ENCODE measurements at regions not wholly inside any gene's neighbourhood (a gene's known extent, or its start where the extent isn't known, plus 50 kb on each side); places are given as distances from the start of the nearest gene placed in this dataset.

DNA sequence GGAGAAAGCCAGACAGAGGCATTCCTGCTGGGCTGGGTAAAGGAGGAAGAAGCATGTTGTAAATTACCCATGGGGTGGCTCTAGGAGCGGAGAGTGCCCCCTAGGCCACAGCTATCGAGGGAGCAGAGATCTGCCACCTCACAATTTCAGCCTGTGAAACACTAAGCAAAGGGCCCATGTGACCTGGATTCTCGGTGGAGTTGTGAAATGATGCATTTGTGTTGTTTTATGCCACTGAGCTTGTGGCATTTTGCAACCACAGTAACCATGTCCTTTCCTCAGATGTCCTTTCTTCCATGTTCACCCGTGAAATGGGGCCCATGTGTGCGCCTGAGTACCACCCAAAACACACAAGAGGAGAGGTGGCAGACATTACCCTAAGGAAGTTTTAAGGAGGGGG lies 159.3 kb downstream of the SYK start:
- CTCF ChIA-PET = no interaction called here
- no peak overlapping the region for H3K27ac Mint-ChIP-seq

DNA sequence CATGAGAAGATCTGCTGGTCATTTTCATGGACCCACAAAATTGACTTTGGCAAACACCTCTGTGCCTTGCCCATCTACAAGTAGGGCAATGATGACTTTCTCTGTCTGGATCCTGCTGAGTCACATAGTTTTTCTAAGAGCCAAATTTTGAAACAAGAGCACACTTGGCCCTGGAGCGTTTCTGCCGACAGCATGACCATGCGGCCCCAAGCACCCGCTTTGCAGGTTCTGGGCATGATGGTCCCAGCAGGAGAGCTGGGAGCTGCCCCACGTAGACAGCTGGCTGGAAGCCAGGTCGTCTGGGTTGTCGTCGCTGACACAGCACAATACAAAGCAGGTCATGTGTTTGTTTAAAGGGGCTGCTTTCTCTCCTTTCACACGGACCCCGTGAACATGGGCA lies 159.8 kb downstream of the SYK start:
- ATAC-seq (replicated peaks in 1 of 4) (no peak), DNase-seq (no peak)
- Histone ChIP-seq H3K27me3 (replicated peaks in 1 of 2; ENCODE audit: control insufficient read depth in 2 of 2, extremely low read depth in 1 of 2, insufficient read depth in 2 of 2, low read length in 1 of 2) (peaks cover 0 to 23% of the 10 kb centered on the region in 2 experiments), H3K4me3 (ENCODE audit: control insufficient read depth in 1 of 2, extremely low read depth in 1 of 2, low read length in 1 of 2) (no peak overlapping the region), H3K36me3 (ENCODE audit: control insufficient read depth in 2 of 2, extremely low read depth in 1 of 2, insufficient read depth in 1 of 2, low read length in 1 of 2) (no peaks in the 10 kb centered on the region), H3K9me3 (no peaks in the 10 kb centered on the region), H3K27ac (ENCODE audit: low read length) (no peak overlapping the region), H3K4me1 (ENCODE audit: control insufficient read depth in 1 of 2, extremely low read depth in 1 of 2, insufficient read depth in 2 of 2, low read length in 2 of 2) (peaks cover 0 to 2% of the 10 kb centered on the region in 2 experiments)
- no peak overlapping the region for H3K27ac Mint-ChIP-seq
- ChIA-PET CTCF (no interaction called here), POLR2A (no interaction called here)
- H3K9me3 Mint-ChIP-seq = peaks cover 0 to 2% (median 0%) of the 10 kb centered on the region in 3 donors
- peaks cover 27 to 42% of the 10 kb centered on the region in 2 donors for H3K27me3 Mint-ChIP-seq
- H3K36me3 Mint-ChIP-seq = no peaks in the 10 kb centered on the region
- peaks cover under 1 to 13% (median 4%) of the 10 kb centered on the region in 3 donors for H3K4me1 Mint-ChIP-seq
- no peak overlapping the region for H3K4me3 Mint-ChIP-seq
- WGBS (ENCODE audit: insufficient coverage) = 78% methylated on average over 7 of the region's 10 CpGs

More for the DNA sequence above, 159.3 kb downstream of the SYK start:
- no peak for ATAC-seq (replicated peaks in 1 of 4)
- no peaks in the 10 kb centered on the region for H3K36me3 Mint-ChIP-seq
- Histone ChIP-seq H3K4me1 (ENCODE audit: control insufficient read depth in 1 of 2, extremely low read depth in 1 of 2, insufficient read depth in 2 of 2, low read length in 2 of 2) (peaks cover 0 to 2% of the 10 kb centered on the region in 2 experiments), H3K4me3 (ENCODE audit: control insufficient read depth in 1 of 2, extremely low read depth in 1 of 2, low read length in 1 of 2) (no peak overlapping the region), H3K9me3 (no peaks in the 10 kb centered on the region), H3K27me3 (replicated peaks in 1 of 2; ENCODE audit: control insufficient read depth in 2 of 2, extremely low read depth in 1 of 2, insufficient read depth in 2 of 2, low read length in 1 of 2) (peaks cover 0 to 24% of the 10 kb centered on the region in 2 experiments), H3K36me3 (ENCODE audit: control insufficient read depth in 2 of 2, extremely low read depth in 1 of 2, insufficient read depth in 1 of 2, low read length in 1 of 2) (no peaks in the 10 kb centered on the region), H3K27ac (ENCODE audit: low read length) (no peak overlapping the region)
- peaks cover 0 to 13% (median 4%) of the 10 kb centered on the region in 3 donors for H3K4me1 Mint-ChIP-seq
- peaks cover 0 to 2% (median 0%) of the 10 kb centered on the region in 3 donors for H3K9me3 Mint-ChIP-seq
- WGBS (ENCODE audit: insufficient coverage) = no CpG with 5 or more reads among the region's 5 CpGs
- DNase-seq = no peak
- POLR2A ChIA-PET = no interaction called here
- H3K27me3 Mint-ChIP-seq = peaks cover 27 to 42% of the 10 kb centered on the region in 2 donors
- H3K4me3 Mint-ChIP-seq = no peak overlapping the region

- DNase-seq (peak in 1 of 35 experiments; percentile 20), ATAC-seq (replicated peaks in 1 of 4) (no peak)
- H3K36me3 ChIP-seq (ENCODE audit: control insufficient read depth in 2 of 2, extremely low read depth in 1 of 2, insufficient read depth in 1 of 2, low read length in 1 of 2) = no peaks in the 10 kb centered on the region
- Mint-ChIP-seq H3K27ac (no peak overlapping the region), H3K36me3 (no peaks in the 10 kb centered on the region), H3K4me3 (no peak overlapping the region), H3K9me3 (peaks cover 0 to 2% (median 0%) of the 10 kb centered on the region in 3 donors), H3K27me3 (peaks cover 27 to 43% of the 10 kb centered on the region in 2 donors), H3K4me1 (peaks cover 3 to 13% (median 4%) of the 10 kb centered on the region in 3 donors)
- peaks cover 0 to 29% of the 10 kb centered on the region in 2 experiments for H3K27me3 ChIP-seq (replicated peaks in 1 of 2; ENCODE audit: control insufficient read depth in 2 of 2, extremely low read depth in 1 of 2, insufficient read depth in 2 of 2, low read length in 1 of 2)
- POLR2A ChIA-PET = no interaction called here
- no peak overlapping the region for H3K4me3 ChIP-seq (ENCODE audit: control insufficient read depth in 1 of 2, extremely low read depth in 1 of 2, low read length in 1 of 2)
- WGBS (ENCODE audit: insufficient coverage) = 43% methylated on average over 12 of the region's 26 CpGs
- H3K27ac ChIP-seq (ENCODE audit: low read length) = no peak overlapping the region
- peaks cover 0 to 2% of the 10 kb centered on the region in 2 experiments for H3K4me1 ChIP-seq (ENCODE audit: control insufficient read depth in 1 of 2, extremely low read depth in 1 of 2, insufficient read depth in 2 of 2, low read length in 2 of 2)
- CTCF ChIA-PET = no interaction called here
- no peaks in the 10 kb centered on the region for H3K9me3 ChIP-seq
Measured at GRCh38 chr9:90964101-90965020, 162.7 kb downstream of the SYK start.

DNA sequence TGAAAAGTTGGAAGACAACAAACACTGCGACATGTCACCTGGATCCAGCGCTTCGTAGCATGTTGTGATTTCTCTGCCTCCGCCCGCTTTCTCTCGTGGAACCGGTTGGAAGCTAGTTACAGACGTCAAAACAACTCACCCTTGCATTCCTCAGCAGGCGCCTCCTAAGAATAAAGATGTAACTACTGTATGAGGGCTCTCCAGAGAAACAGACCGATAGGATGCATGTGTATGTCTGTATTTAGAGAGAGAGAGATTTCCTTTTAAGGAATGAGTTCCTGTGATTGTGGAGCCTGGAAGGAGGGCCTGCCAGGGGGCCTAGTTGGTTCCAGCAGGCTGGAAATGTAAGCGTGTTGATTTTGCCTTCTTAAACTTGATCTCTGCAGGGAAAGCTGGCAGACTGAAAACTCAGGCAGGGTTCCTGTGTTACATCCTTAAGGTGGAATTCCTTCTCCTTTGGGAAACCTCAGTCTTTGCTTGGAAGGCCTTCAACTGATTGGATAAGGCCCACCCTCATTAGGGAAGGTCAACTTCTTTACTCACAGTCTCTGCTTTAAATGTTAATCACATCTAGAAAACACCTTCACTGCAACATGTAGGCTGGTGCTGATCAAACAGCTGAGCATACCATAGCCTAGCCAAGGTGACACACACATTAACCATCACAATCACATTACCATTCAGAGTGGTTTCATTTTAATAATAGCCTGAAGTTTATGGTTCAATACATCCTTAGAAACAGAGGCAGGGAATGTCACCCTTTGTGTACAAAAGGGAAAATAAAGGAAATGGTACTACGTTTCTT lies 163.8 kb downstream of the SYK start:
- ChIA-PET CTCF (interaction anchor here in 1 of 2 donors (0.7 kb wide), 1 partner anchor 896 kb away, joined by 3 read pairs; no protein-coding TSS in a partner anchor), POLR2A (no interaction called here)
- peaks cover 0 to 2% of the 10 kb centered on the region in 2 experiments for H3K4me1 ChIP-seq (ENCODE audit: control insufficient read depth in 1 of 2, extremely low read depth in 1 of 2, insufficient read depth in 2 of 2, low read length in 2 of 2)
- 97% methylated on average over 6 of the region's 12 CpGs for WGBS (ENCODE audit: insufficient coverage)
- H3K9me3 ChIP-seq = no peaks in the 10 kb centered on the region
- Mint-ChIP-seq H3K9me3 (peaks cover 0 to 2% (median 0%) of the 10 kb centered on the region in 3 donors), H3K4me1 (peaks cover 3 to 13% (median 4%) of the 10 kb centered on the region in 3 donors), H3K4me3 (no peak overlapping the region), H3K27ac (no peak overlapping the region), H3K27me3 (peaks cover 27 to 40% of the 10 kb centered on the region in 2 donors), H3K36me3 (no peaks in the 10 kb centered on the region)
- no peak overlapping the region for H3K27ac ChIP-seq (ENCODE audit: low read length)
- DNase-seq (no peak), ATAC-seq (replicated peaks in 1 of 4) (no peak)
- peaks cover 0 to 26% of the 10 kb centered on the region in 2 experiments for H3K27me3 ChIP-seq (replicated peaks in 1 of 2; ENCODE audit: control insufficient read depth in 2 of 2, extremely low read depth in 1 of 2, insufficient read depth in 2 of 2, low read length in 1 of 2)
- no peak overlapping the region for H3K4me3 ChIP-seq (ENCODE audit: control insufficient read depth in 1 of 2, extremely low read depth in 1 of 2, low read length in 1 of 2)
- no peaks in the 10 kb centered on the region for H3K36me3 ChIP-seq (ENCODE audit: control insufficient read depth in 2 of 2, extremely low read depth in 1 of 2, insufficient read depth in 1 of 2, low read length in 1 of 2)

DNA sequence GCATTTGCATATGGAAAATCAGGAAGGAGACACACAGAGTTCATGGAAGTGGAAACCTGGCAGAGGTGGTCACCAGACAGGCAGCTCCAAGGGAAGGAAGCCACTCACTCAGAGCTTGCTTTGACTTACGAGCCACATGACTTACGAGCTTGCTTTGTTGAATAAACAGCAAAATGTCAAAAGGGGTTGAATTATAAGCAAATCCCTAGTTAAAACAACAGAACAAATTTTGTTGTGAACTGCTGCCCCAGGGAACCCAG lies 164.3 kb downstream of the SYK start:
- CTCF ChIA-PET = interaction anchor here in 1 of 2 donors (0.7 kb wide), 1 partner anchor 897 kb away, joined by 3 read pairs; no protein-coding TSS in a partner anchor
- H3K4me1 Mint-ChIP-seq = peaks cover 3 to 13% (median 4%) of the 10 kb centered on the region in 3 donors
- H3K36me3 Mint-ChIP-seq = no peaks in the 10 kb centered on the region
- H3K27ac Mint-ChIP-seq = no peak overlapping the region
- no CpG with 5 or more reads among the region's 2 CpGs for WGBS (ENCODE audit: insufficient coverage)
- Histone ChIP-seq H3K27ac (ENCODE audit: low read length) (no peak overlapping the region), H3K4me3 (ENCODE audit: control insufficient read depth in 1 of 2, extremely low read depth in 1 of 2, low read length in 1 of 2) (no peak overlapping the region), H3K36me3 (ENCODE audit: control insufficient read depth in 2 of 2, extremely low read depth in 1 of 2, insufficient read depth in 1 of 2, low read length in 1 of 2) (no peaks in the 10 kb centered on the region), H3K9me3 (no peaks in the 10 kb centered on the region), H3K27me3 (replicated peaks in 1 of 2; ENCODE audit: control insufficient read depth in 2 of 2, extremely low read depth in 1 of 2, insufficient read depth in 2 of 2, low read length in 1 of 2) (peaks cover 0 to 21% of the 10 kb centered on the region in 2 experiments), H3K4me1 (ENCODE audit: control insufficient read depth in 1 of 2, extremely low read depth in 1 of 2, insufficient read depth in 2 of 2, low read length in 2 of 2) (peaks cover 0 to 2% of the 10 kb centered on the region in 2 experiments)
- POLR2A ChIA-PET = no interaction called here
- DNase-seq (no peak), ATAC-seq (replicated peaks in 1 of 4) (no peak)
- H3K4me3 Mint-ChIP-seq = no peak overlapping the region
- peaks cover 0 to 2% (median 0%) of the 10 kb centered on the region in 3 donors for H3K9me3 Mint-ChIP-seq
- peaks cover 27 to 40% of the 10 kb centered on the region in 2 donors for H3K27me3 Mint-ChIP-seq

DNA sequence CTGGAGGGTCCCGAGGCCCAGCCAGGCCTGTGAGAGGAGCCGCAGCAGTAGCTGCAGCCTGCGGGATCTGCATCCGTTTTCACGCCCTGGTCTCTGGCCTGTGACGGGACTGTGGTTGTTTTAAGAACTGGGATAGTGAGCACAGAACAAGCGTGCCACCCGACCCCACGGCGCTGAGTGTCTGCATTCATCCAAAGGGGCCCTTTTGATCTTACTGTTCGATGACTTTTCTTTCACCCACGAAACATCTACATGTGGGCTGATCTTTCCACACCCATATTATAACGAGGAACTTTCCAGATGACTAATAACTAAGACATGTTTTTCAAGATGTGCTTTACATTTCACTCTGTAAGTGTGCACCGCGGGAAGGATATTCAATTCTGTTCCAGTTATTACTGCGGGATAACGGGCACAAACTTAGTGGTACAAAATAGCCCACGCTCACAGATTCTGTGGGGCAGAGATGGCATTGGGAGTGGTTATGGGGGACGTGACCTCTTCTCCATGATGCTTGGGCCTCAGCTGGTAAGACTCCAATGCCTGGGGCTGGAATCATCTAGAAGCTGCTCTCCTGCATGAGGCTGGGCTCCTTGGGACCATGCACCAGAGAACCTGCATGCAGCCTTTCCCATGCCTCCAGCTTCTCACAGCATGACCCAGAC lies 165.0 kb downstream of the SYK start:
- Mint-ChIP-seq H3K27me3 (peaks cover 27 to 34% of the 10 kb centered on the region in 2 donors), H3K36me3 (no peaks in the 10 kb centered on the region), H3K4me3 (no peak overlapping the region), H3K4me1 (peaks cover 3 to 13% (median 4%) of the 10 kb centered on the region in 3 donors), H3K27ac (no peak overlapping the region), H3K9me3 (peaks cover 0 to 2% (median 0%) of the 10 kb centered on the region in 3 donors)
- no peak overlapping the region for H3K4me3 ChIP-seq (ENCODE audit: control insufficient read depth in 1 of 2, extremely low read depth in 1 of 2, low read length in 1 of 2)
- ChIA-PET POLR2A (no interaction called here), CTCF (interaction anchor here in 1 of 2 donors (0.7 kb wide), 1 partner anchor 897 kb away, joined by 3 read pairs; no protein-coding TSS in a partner anchor)
- ATAC-seq (replicated peaks in 1 of 4) (no peak), DNase-seq (no peak)
- H3K27ac ChIP-seq (ENCODE audit: low read length) = no peak overlapping the region
- 35% methylated on average over 16 of the region's 19 CpGs for WGBS (ENCODE audit: insufficient coverage)
- H3K9me3 ChIP-seq = no peaks in the 10 kb centered on the region
- H3K36me3 ChIP-seq (ENCODE audit: control insufficient read depth in 2 of 2, extremely low read depth in 1 of 2, insufficient read depth in 1 of 2, low read length in 1 of 2) = no peaks in the 10 kb centered on the region
- H3K4me1 ChIP-seq (ENCODE audit: control insufficient read depth in 1 of 2, extremely low read depth in 1 of 2, insufficient read depth in 2 of 2, low read length in 2 of 2) = peaks cover 0 to 2% of the 10 kb centered on the region in 2 experiments
- peaks cover 0 to 24% of the 10 kb centered on the region in 2 experiments for H3K27me3 ChIP-seq (replicated peaks in 1 of 2; ENCODE audit: control insufficient read depth in 2 of 2, extremely low read depth in 1 of 2, insufficient read depth in 2 of 2, low read length in 1 of 2)
